ENCODE measurements at regions not wholly inside any gene's neighbourhood (a gene's known extent, or its start where the extent isn't known, plus 50 kb on each side); places are given as distances from the start of the nearest gene placed in this dataset.

DNA sequence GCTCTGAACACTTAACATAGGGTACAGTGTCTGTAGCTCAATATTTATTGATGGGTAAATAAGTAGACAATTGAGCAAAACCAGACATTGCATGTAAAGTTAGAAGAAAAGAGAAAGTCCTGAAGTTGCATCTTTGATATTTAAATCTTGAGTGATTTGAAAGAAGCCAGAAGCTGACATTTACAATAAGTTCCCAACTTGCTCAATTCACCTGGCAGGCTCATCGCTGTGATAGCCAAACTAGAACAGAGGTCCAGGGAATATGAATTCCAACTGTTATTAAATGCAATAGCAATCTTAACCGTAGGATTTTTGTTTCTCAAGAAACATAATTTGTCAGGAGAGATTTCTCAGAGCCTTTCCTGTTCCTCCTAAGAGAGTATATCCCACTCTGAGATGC is 65.9 kb upstream of the EDN1 start:
- Histone ChIP-seq H4K20me1 (ENCODE audit: insufficient read depth) (no peaks in the 10 kb centered on the region), H3K4me2 (no peak overlapping the region), H3K4me3 (ENCODE audit: low read depth in 2 of 2, low read length in 1 of 2) (no peak overlapping the region), H3K9ac (no peak overlapping the region), H3F3A (replicated peaks; ENCODE audit: insufficient read depth) (no peaks in the 10 kb centered on the region), H3K9me3 (no peaks in the 10 kb centered on the region), H3K36me3 (replicated peaks in 1 of 2; ENCODE audit: control insufficient read depth in 1 of 2, insufficient read depth in 2 of 2, low read length in 1 of 2) (no peaks in the 10 kb centered on the region), H3K9me2 (no peaks in the 10 kb centered on the region), H3K79me2 (ENCODE audit: insufficient read depth) (no peaks in the 10 kb centered on the region), H3K27ac (ENCODE audit: low read depth in 2 of 2, low read length in 1 of 2) (no peak overlapping the region), H3K27me3 (ENCODE audit: insufficient read depth) (no peaks in the 10 kb centered on the region), H2AFZ (ENCODE audit: low read depth) (no peak overlapping the region), H3K4me1 (ENCODE audit: control insufficient read depth in 1 of 2, insufficient read depth in 2 of 2, low read depth in 1 of 2, low read length in 1 of 2) (no peaks in the 10 kb centered on the region)
- no peak for DNase-seq
- 89% methylated on average over 2 of the region's 2 CpGs for WGBS (ENCODE audit: low lambda C conversion rate)
- ChIA-PET POLR2A (no interaction called here), CTCF (interaction anchor here (0.7 to 1.5 kb wide), 2 partner anchors 10 to 36 kb away, joined by 4 to 6 read pairs; no protein-coding TSS in a partner anchor)
- no peak for TF ChIP-seq RCOR1 (IDR thresholded peaks at IDR 0.05; ENCODE audit: low read length)
- TF ChIP-seq FOXM1 (IDR thresholded peaks at IDR 0.05; ENCODE audit: low read depth) = no peak
- TF ChIP-seq NFIC (IDR thresholded peaks at IDR 0.05; ENCODE audit: borderline replicate concordance) = no peak
- TF ChIP-seq, protein P1, sequence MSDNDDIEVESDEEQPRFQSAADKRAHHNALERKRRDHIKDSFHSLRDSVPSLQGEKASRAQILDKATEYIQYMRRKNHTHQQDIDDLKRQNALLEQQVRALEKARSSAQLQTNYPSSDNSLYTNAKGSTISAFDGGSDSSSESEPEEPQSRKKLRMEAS (IDR thresholded peaks at IDR 0.05; ENCODE audit: low read depth) = no peak
- TF ChIP-seq CHD2 (IDR thresholded peaks at IDR 0.05; ENCODE audit: low read length, partially characterized antibody) = no peak
- no peak for TF ChIP-seq GABPA (IDR thresholded peaks at IDR 0.05; ENCODE audit: low read depth)
- TF ChIP-seq SIN3A (IDR thresholded peaks at IDR 0.05; ENCODE audit: borderline replicate concordance, low read depth, low read length) = no peak
- no peak for TF ChIP-seq NRF1 (IDR thresholded peaks at IDR 0.05; ENCODE audit: low read depth, low read length)
- TF ChIP-seq JUND (IDR thresholded peaks at IDR 0.05) = no peak
- no peak for TF ChIP-seq SMC3 (IDR thresholded peaks at IDR 0.05; ENCODE audit: low read depth, low read length)
- TF ChIP-seq EP300 (IDR thresholded peaks at IDR 0.05; ENCODE audit: borderline replicate concordance in 1 of 2, low read depth in 1 of 2, low read length in 1 of 2) = no peak
- TF ChIP-seq YY1 (IDR thresholded peaks at IDR 0.05; ENCODE audit: low read depth) = no peak
- no peak for TF ChIP-seq MEF2A (IDR thresholded peaks at IDR 0.05; ENCODE audit: borderline replicate concordance, low read depth)

DNA sequence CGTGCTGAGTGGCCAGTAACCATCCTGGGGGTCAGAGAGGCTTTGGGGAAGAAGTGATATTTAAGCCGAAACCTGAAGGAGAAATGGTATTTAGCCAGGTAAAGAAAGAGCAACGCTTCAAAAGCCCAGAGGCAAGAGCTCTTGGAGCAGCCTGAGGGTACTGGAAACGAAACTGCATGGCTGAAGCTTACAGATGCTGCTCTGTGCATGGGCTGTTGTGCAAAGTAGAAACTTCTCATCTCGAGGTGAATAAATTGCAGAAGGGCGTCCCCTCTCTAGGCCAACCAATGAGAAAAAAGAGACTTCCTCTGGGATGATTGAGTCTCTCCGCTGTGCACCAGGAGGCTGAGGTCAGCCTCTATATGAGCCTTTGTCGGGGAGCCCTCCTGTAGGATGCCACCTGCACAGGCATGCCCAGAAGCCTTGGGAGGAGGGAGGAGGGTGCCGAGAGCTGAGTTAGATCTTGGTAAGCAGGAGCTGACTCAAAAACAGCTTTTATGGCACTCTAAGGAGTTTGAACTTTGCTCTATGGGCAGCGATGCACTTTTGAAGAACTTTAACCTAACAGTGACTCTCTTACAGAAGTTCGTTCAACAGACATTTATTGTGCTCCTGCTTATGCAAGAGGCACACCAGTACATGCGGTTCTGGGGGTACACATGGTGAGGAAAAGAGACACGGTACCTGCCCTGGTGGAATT is 61.6 kb upstream of the EDN1 start:
- ChIA-PET CTCF (interaction anchor here (2.1 kb wide), 1 partner anchor 11 kb away, joined by 7 read pairs; no protein-coding TSS in a partner anchor), POLR2A (no interaction called here)
- Histone ChIP-seq H3K4me1 (ENCODE audit: control insufficient read depth in 1 of 2, insufficient read depth in 2 of 2, low read depth in 1 of 2, low read length in 1 of 2) (peaks cover under 1 to 1% of the 10 kb centered on the region in 2 experiments; a peak in 1 of 4 replicates), H2AFZ (ENCODE audit: low read depth) (no peak overlapping the region), H3F3A (replicated peaks; ENCODE audit: insufficient read depth) (peaks cover 6% of the 10 kb centered on the region), H3K27ac (ENCODE audit: low read depth in 2 of 2, low read length in 1 of 2) (no peak overlapping the region), H3K79me2 (ENCODE audit: insufficient read depth) (no peaks in the 10 kb centered on the region), H3K4me2 (no peak overlapping the region), H3K4me3 (ENCODE audit: low read depth in 2 of 2, low read length in 1 of 2) (no peak overlapping the region), H4K20me1 (ENCODE audit: insufficient read depth) (no peaks in the 10 kb centered on the region), H3K27me3 (ENCODE audit: insufficient read depth) (no peaks in the 10 kb centered on the region), H3K36me3 (replicated peaks in 1 of 2; ENCODE audit: control insufficient read depth in 1 of 2, insufficient read depth in 2 of 2, low read length in 1 of 2) (no peaks in the 10 kb centered on the region), H3K9me2 (no peaks in the 10 kb centered on the region), H3K9me3 (no peaks in the 10 kb centered on the region), H3K9ac (no peak overlapping the region)
- no peak for DNase-seq
- 69% methylated on average over 13 of the region's 13 CpGs for WGBS (ENCODE audit: low lambda C conversion rate)
- TF ChIP-seq CTCF (IDR thresholded peaks at IDR 0.05) = no peak
- no peak for TF ChIP-seq MEF2A (IDR thresholded peaks at IDR 0.05; ENCODE audit: borderline replicate concordance, low read depth)
- TF ChIP-seq FOXM1 (IDR thresholded peaks at IDR 0.05; ENCODE audit: low read depth) = no peak
- TF ChIP-seq USF1 (IDR thresholded peaks at IDR 0.05; ENCODE audit: borderline replicate concordance, low read depth) = no peak
- no peak for TF ChIP-seq EP300 (IDR thresholded peaks at IDR 0.05; ENCODE audit: borderline replicate concordance in 1 of 2, low read depth in 1 of 2, low read length in 1 of 2)
- no peak for TF ChIP-seq RXRA (IDR thresholded peaks at IDR 0.05; ENCODE audit: borderline replicate concordance, low read depth)
- TF ChIP-seq RAD21 (IDR thresholded peaks at IDR 0.05; ENCODE audit: low read length) = no peak
- TF ChIP-seq RCOR1 (IDR thresholded peaks at IDR 0.05; ENCODE audit: low read length) = no peak
- no peak for TF ChIP-seq FOSL2 (IDR thresholded peaks at IDR 0.05; ENCODE audit: borderline replicate concordance, low read depth)
- TF ChIP-seq NRF1 (IDR thresholded peaks at IDR 0.05; ENCODE audit: low read depth, low read length) = no peak
- no peak for TF ChIP-seq TEAD4 (IDR thresholded peaks at IDR 0.05; ENCODE audit: borderline replicate concordance, insufficient read depth)
- no peak for TF ChIP-seq NFIC (IDR thresholded peaks at IDR 0.05; ENCODE audit: borderline replicate concordance)
- no peak for TF ChIP-seq YY1 (IDR thresholded peaks at IDR 0.05; ENCODE audit: low read depth)
- TF ChIP-seq, protein P2, sequence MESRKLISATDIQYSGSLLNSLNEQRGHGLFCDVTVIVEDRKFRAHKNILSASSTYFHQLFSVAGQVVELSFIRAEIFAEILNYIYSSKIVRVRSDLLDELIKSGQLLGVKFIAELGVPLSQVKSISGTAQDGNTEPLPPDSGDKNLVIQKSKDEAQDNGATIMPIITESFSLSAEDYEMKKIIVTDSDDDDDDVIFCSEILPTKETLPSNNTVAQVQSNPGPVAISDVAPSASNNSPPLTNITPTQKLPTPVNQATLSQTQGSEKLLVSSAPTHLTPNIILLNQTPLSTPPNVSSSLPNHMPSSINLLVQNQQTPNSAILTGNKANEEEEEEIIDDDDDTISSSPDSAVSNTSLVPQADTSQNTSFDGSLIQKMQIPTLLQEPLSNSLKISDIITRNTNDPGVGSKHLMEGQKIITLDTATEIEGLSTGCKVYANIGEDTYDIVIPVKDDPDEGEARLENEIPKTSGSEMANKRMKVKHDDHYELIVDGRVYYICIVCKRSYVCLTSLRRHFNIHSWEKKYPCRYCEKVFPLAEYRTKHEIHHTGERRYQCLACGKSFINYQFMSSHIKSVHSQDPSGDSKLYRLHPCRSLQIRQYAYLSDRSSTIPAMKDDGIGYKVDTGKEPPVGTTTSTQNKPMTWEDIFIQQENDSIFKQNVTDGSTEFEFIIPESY (IDR thresholded peaks at IDR 0.05; ENCODE audit: borderline replicate concordance, low read depth) = no peak
- no peak for TF ChIP-seq GATA2 (CRISPR knock-in tag; IDR thresholded peaks at IDR 0.05)
- TF ChIP-seq, protein P1 (IDR thresholded peaks at IDR 0.05; ENCODE audit: low read depth) = no peak
- TF ChIP-seq RFX5 (IDR thresholded peaks at IDR 0.05; ENCODE audit: low read length) = no peak

Data from SK-N-SH (cell line).